B cell (primary cell): ENCODE measurements at regions not wholly inside any gene's neighbourhood (a gene's known extent, or its start where the extent isn't known, plus 50 kb on each side); places are given as distances from the start of the nearest gene placed in this dataset.

Source experiments
- ATAC-seq: fragments of 200-7000 bp; cut with Tn5 transposase; one replicate; pipeline ENCODE4 v1.10.0; 2021; ENCODE audit warnings: low read depth, mild to moderate bottlenecking, moderate number of reproducible peaks, moderate library complexity
- CTCF ChIA-PET: fragments of 350-600 bp; sonication (Branson Sonifier 250); formaldehyde crosslinking; loops from one replicate; lab custom pipeline; 2021; ENCODE audit warnings: antibody characterized with exemption, inconsistent platforms; lab: Charles Lee
- POLR2A ChIA-PET: fragments of 350-600 bp; sonication (Branson Sonifier 250); formaldehyde crosslinking; loops from one replicate; lab custom pipeline; 2021; ENCODE audit warnings: antibody characterized with exemption; lab: Charles Lee
- DNase-seq: peaks from one replicate; pipeline ENCODE4 v3.0.0; 2013
- H2AFZ ChIP-seq: 2 replicates; pipeline ENCODE4 v1.6.1; 2012; ENCODE audit warnings: mild to moderate bottlenecking, low read depth, low read length; ENCODE audit not compliant: insufficient read depth, poor library complexity, severe bottlenecking
- H3K27ac ChIP-seq, 2 donors: 1 replicate in 1 of 2; 2 replicates in 1 of 2; pipeline ENCODE4 v1.5.1; 2012 to 2013; ENCODE audit warnings: low read length in 2 of 2, mild to moderate bottlenecking in 2 of 2, moderate library complexity in 1 of 2
- H3K27me3 ChIP-seq, 4 experiments: fragments of 200-600 bp in 1 of 4; sonication (generic) in 1 of 4; replicated peaks in 1 of 4; 1 replicate in 2 of 4; 2 replicates in 2 of 4; pipeline versions ENCODE4 v1.6.1 to v1.7.0; 2013 to 2016; ENCODE audit warnings: low read length in 3 of 4, mild to moderate bottlenecking in 2 of 4, mixed read lengths in 1 of 4, moderate library complexity in 1 of 4; ENCODE audit not compliant: insufficient read depth in 4 of 4, control insufficient read depth in 3 of 4; ENCODE audit errors: control extremely low read depth in 1 of 4
- H3K36me3 ChIP-seq, 2 experiments: replicated peaks in 1 of 2; 1 replicate in 1 of 2; 2 replicates in 1 of 2; pipeline versions ENCODE4 v1.6.1 to v1.7.1; 2013; ENCODE audit warnings: low read length in 1 of 2; ENCODE audit not compliant: insufficient read depth in 2 of 2, control insufficient read depth in 1 of 2; ENCODE audit errors: control extremely low read depth in 1 of 2, extremely low read depth in 1 of 2
- H3K4me1 ChIP-seq, 2 donors: fragments of 200-600 bp in 1 of 2; sonication (generic) in 1 of 2; 1 replicate in 1 of 2; 2 replicates in 1 of 2; pipeline versions ENCODE4 v1.5.1 to v1.6.1; 2013 to 2017; ENCODE audit warnings: low read length in 2 of 2; ENCODE audit not compliant: control insufficient read depth in 2 of 2, insufficient read depth in 2 of 2
- H3K4me2 ChIP-seq: replicated peaks from 2 replicates; pipeline ENCODE3; 2012; ENCODE audit warnings: mild to moderate bottlenecking, low read depth, low read length; ENCODE audit not compliant: poor library complexity, severe bottlenecking
- H3K4me3 ChIP-seq, 5 experiments: fragments of 200-600 bp in 1 of 5; sonication (generic) in 1 of 5; 1 replicate in 3 of 5; 2 replicates in 2 of 5; pipeline versions ENCODE4 v1.5.1 to v1.7.0; 2011 to 2016; ENCODE audit warnings: low read length in 4 of 5, mild to moderate bottlenecking in 4 of 5, low read depth in 2 of 5, control low read depth in 1 of 5, moderate library complexity in 1 of 5; ENCODE audit not compliant: insufficient read depth in 1 of 5; ENCODE audit errors: control extremely low read depth in 1 of 5, extremely low read depth in 1 of 5
- H3K79me2 ChIP-seq: fragments of 200-600 bp; sonication (generic); one replicate; pipeline ENCODE4 v1.6.0; 2016; ENCODE audit warnings: low read length; ENCODE audit not compliant: control insufficient read depth, insufficient read depth
- H3K9ac ChIP-seq: fragments of 200-600 bp; sonication (generic); 2 replicates; pipeline ENCODE4 v1.6.1; 2017; ENCODE audit warnings: mild to moderate bottlenecking, low read length, moderate library complexity
- H3K9me3 ChIP-seq, 3 donors: one replicate each; pipeline versions ENCODE4 v1.6.1 to v1.7.1; 2013; ENCODE audit warnings: low read length in 2 of 3; ENCODE audit not compliant: control insufficient read depth in 2 of 3, insufficient read depth in 1 of 3; ENCODE audit errors: control extremely low read depth in 1 of 3
- H4K20me1 ChIP-seq: 2 replicates; pipeline ENCODE4 v1.6.0; 2012; ENCODE audit warnings: mild to moderate bottlenecking, low read length; ENCODE audit not compliant: insufficient read depth, control insufficient read depth, poor library complexity, severe bottlenecking
- H3K27ac Mint-ChIP-seq: one replicate; pipeline ENCODE4 v1.8.0; 2021; ENCODE audit warnings: mixed read lengths
- H3K27me3 Mint-ChIP-seq: one replicate; pipeline ENCODE4 v1.8.0; 2021; ENCODE audit warnings: mixed read lengths
- H3K4me1 Mint-ChIP-seq: one replicate; pipeline ENCODE4 v1.8.0; 2021; ENCODE audit warnings: mixed read lengths
- H3K4me3 Mint-ChIP-seq: one replicate; pipeline ENCODE4 v1.8.0; 2021; ENCODE audit warnings: mixed read lengths
- H3K9me3 Mint-ChIP-seq: one replicate; pipeline ENCODE4 v1.8.0; 2022; ENCODE audit warnings: mixed read lengths; ENCODE audit not compliant: insufficient read depth
- EZH2 ChIP-seq: IDR thresholded peaks from 2 replicates; pipeline ENCODE4 v1.6.1; 2012; ENCODE audit warnings: borderline replicate concordance, low read depth, mild to moderate bottlenecking, moderate library complexity, low read length; ENCODE audit not compliant: insufficient read depth, poor library complexity, severe bottlenecking
- WGBS: methylation state at CpG from one replicate; pipeline ENCODE4 v1.1.5; 2013; ENCODE audit warnings: missing lambda C conversion rate; ENCODE audit not compliant: insufficient coverage; 5-methylcytosine and 5-hydroxymethylcytosine counted together
- intact Hi-C: fragments of 100-400 bp; cut with micrococcal nuclease; formaldehyde crosslinking; loops from one replicate; pipeline ENCODE4 v1.10.0; 2022
- TF ChIP-seq, protein P1 (sequence below): fragments of 200-600 bp; IDR thresholded peaks from one replicate; pipeline ENCODE4 v1.8.0; 2022; ENCODE audit warnings: antibody characterized with exemption, mild to moderate bottlenecking

DNA sequence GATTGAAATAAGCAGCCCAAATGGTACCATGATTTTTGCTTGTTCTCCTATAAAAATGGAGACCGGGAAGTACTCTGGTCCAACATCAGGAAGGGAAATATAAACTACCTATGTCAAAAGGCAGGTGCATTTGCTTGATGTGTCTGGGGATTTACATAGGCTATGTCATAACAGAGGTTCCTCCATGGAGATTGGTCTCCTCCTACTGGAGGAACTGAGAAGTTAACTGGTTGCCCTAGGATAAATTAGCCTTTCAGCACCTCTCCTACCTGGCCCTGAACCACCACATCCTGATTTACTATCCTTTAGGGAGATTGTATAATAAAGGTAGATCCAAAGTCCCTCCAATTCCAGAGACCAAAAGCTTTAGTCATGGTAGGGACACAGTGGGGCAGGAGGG is 1109.3 kb upstream of the B3GALT2 start:
- no peak overlapping the region for H3K4me3 Mint-ChIP-seq
- peaks cover 21% of the 10 kb centered on the region for H3K27me3 Mint-ChIP-seq
- no peak overlapping the region for H3K4me3 ChIP-seq
- H3K4me2 ChIP-seq: no peak overlapping the region
- H3K79me2 ChIP-seq: no peaks in the 10 kb centered on the region
- no peaks in the 10 kb centered on the region for H4K20me1 ChIP-seq
- peak; percentile 93 for ATAC-seq
- WGBS: 0% methylated on average over 1 of the region's 1 CpG
- no peaks in the 10 kb centered on the region for H3K9me3 Mint-ChIP-seq
- peaks cover 0 to 9% (median 5%) of the 10 kb centered on the region in 4 experiments for H3K27me3 ChIP-seq
- intact Hi-C loops: loop anchor here (1.0 to 10.0 kb wide), 8 partner anchors 131 to 1823 kb away; no protein-coding TSS in a partner anchor
- TF ChIP-seq, protein P1, sequence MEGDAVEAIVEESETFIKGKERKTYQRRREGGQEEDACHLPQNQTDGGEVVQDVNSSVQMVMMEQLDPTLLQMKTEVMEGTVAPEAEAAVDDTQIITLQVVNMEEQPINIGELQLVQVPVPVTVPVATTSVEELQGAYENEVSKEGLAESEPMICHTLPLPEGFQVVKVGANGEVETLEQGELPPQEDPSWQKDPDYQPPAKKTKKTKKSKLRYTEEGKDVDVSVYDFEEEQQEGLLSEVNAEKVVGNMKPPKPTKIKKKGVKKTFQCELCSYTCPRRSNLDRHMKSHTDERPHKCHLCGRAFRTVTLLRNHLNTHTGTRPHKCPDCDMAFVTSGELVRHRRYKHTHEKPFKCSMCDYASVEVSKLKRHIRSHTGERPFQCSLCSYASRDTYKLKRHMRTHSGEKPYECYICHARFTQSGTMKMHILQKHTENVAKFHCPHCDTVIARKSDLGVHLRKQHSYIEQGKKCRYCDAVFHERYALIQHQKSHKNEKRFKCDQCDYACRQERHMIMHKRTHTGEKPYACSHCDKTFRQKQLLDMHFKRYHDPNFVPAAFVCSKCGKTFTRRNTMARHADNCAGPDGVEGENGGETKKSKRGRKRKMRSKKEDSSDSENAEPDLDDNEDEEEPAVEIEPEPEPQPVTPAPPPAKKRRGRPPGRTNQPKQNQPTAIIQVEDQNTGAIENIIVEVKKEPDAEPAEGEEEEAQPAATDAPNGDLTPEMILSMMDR: peak; percentile 84
- TF ChIP-seq EZH2: no peak
- H3K9ac ChIP-seq: no peak overlapping the region
- no peaks in the 10 kb centered on the region for H3K36me3 ChIP-seq
- no peaks in the 10 kb centered on the region for H3K4me1 ChIP-seq
- no peaks in the 10 kb centered on the region for H3K9me3 ChIP-seq
- H3K27ac Mint-ChIP-seq: no peak overlapping the region
- peak; percentile 77 for DNase-seq
- peaks cover 9% of the 10 kb centered on the region for H3K4me1 Mint-ChIP-seq
- no peak overlapping the region for H2AFZ ChIP-seq
- ChIA-PET CTCF (interaction anchor here (0.8 to 1.4 kb wide), 6 partner anchors 192 to 1112 kb away, joined by 3 to 5 read pairs (median 3); partner anchors contain the start of gene B3GALT2), POLR2A (no interaction called here)
- no peak overlapping the region for H3K27ac ChIP-seq

DNA sequence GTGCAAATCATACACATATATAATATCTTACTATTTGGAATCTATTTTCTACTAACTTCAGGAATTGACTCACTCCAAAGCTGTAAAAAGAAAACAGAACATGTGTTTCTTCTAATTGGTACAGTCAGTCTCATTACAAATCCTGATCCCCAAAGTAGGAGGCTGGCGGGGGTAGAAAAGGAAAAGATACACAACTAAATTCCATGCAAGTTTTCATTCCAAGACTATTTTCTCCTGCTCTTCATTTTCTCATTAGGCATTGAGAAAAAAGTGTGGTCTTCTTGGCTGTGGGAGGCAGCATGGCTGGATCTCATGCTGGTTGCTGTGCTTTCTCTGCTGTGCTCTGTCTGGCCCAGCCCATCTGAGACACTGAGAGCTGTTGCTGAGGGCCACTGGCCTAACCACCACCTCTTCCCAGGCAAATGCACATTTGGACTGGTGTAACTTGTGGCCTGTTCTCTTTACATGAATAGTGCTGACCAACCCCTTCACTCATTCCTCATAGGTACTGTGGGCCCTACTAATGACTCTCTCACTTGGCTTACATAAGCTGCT is 1107.5 kb upstream of the B3GALT2 start:
- H3K27ac Mint-ChIP-seq: no peak overlapping the region

More for the DNA sequence above, 1107.5 kb upstream of the B3GALT2 start:
- Mint-ChIP-seq H3K4me3 (no peak overlapping the region), H3K9me3 (no peaks in the 10 kb centered on the region), H3K27me3 (peaks cover 14% of the 10 kb centered on the region), H3K4me1 (peaks cover 24% of the 10 kb centered on the region)
- ChIA-PET POLR2A (no interaction called here), CTCF (interaction anchor here (0.9 kb wide), 1 partner anchor 1777 kb away, joined by 3 read pairs; no protein-coding TSS in a partner anchor)
- Histone ChIP-seq H3K27me3 (peaks cover 0 to 9% (median 5%) of the 10 kb centered on the region in 4 experiments), H3K4me3 (no peak overlapping the region), H4K20me1 (no peaks in the 10 kb centered on the region), H3K4me1 (peaks cover 10% of the 10 kb centered on the region in 2 donors), H3K36me3 (no peaks in the 10 kb centered on the region), H3K9ac (no peak overlapping the region), H3K79me2 (no peaks in the 10 kb centered on the region), H2AFZ (no peak overlapping the region), H3K4me2 (no peak overlapping the region), H3K9me3 (no peaks in the 10 kb centered on the region), H3K27ac (no peak overlapping the region)
- no CpG with 5 or more reads among the region's 1 CpG for WGBS
- intact Hi-C loops: loop anchor here (2.0 to 10.0 kb wide), 5 partner anchors 129 to 1489 kb away; no protein-coding TSS in a partner anchor
- DNase-seq: no peak
- ATAC-seq: no peak
- no peak for TF ChIP-seq EZH2
